Transverse colon (tissue), 4 donors: ENCODE measurements at regions not wholly inside any gene's neighbourhood (a gene's known extent, or its start where the extent isn't known, plus 50 kb on each side); places are given as distances from the start of the nearest gene placed in this dataset.

ENCODE experiments used
- CTCF ChIP-seq, 5 experiments: fragments of 200-600 bp in 3 of 5; fragments of 450-650 bp in 2 of 5; sonication (generic) in 3 of 5; IDR thresholded peaks; 1 replicate in 2 of 5; 2 replicates in 3 of 5; pipeline ENCODE4 v1.5.1; 2016 to 2017; ENCODE audit warnings: antibody characterized with exemption in 5 of 5, inconsistent platforms in 3 of 5, mild to moderate bottlenecking in 2 of 5, moderate library complexity in 1 of 5
- EP300 ChIP-seq: sonication (generic); formaldehyde crosslinking; IDR thresholded peaks from one replicate; pipeline ENCODE4 v1.6.1; 2017; ENCODE audit warnings: antibody characterized with exemption, low read depth
- POLR2AphosphoS5 ChIP-seq, 3 donors: sonication (generic); formaldehyde crosslinking; IDR thresholded peaks; one replicate each; pipeline ENCODE4 v1.6.1; 2016; ENCODE audit warnings: antibody characterized with exemption in 3 of 3

GRCh38 chr21:35229290-35229689, 180.2 kb upstream of the RUNX1 start:
- TF ChIP-seq POLR2AphosphoS5 (IDR thresholded peaks at IDR 0.05) (no peak), CTCF (IDR thresholded peaks at IDR 0.05) (no peak), EP300 (no peak)
